T-helper 1 cell treated with Interleukin-12 subunit alpha and Interleukin-12 subunit beta and Interleukin-4 antibody, amounts not matched to agents 30 μg/mL and 1 μg/mL, for 36 hours (primary cell): ENCODE measurements at regions not wholly inside any gene's neighbourhood (a gene's known extent, or its start where the extent isn't known, plus 50 kb on each side); places are given as distances from the start of the nearest gene placed in this dataset.
"Not testable (repeated sequence)": the region's sequence is repeated elsewhere in the genome, so short reads cannot be mapped to it uniquely, and the experiment has no call there.

Experiments
- H3K27ac Mint-ChIP-seq: one replicate; pipeline ENCODE4 v1.8.0; 2021; ENCODE audit warnings: mild to moderate bottlenecking, mixed read lengths
- H3K27me3 Mint-ChIP-seq: one replicate; pipeline ENCODE4 v1.8.0; 2021; ENCODE audit warnings: low read depth, mixed read lengths
- H3K36me3 Mint-ChIP-seq: one replicate; pipeline ENCODE4 v1.8.0; 2021; ENCODE audit warnings: low read depth, mixed read lengths
- H3K4me1 Mint-ChIP-seq: one replicate; pipeline ENCODE4 v1.8.0; 2021; ENCODE audit warnings: low read depth, mixed read lengths
- H3K4me3 Mint-ChIP-seq: one replicate; pipeline ENCODE4 v1.8.0; 2021; ENCODE audit warnings: mild to moderate bottlenecking, moderate library complexity, mixed read lengths
- H3K9me3 Mint-ChIP-seq: one replicate; pipeline ENCODE4 v1.8.0; 2021; ENCODE audit warnings: mixed read lengths

DNA sequence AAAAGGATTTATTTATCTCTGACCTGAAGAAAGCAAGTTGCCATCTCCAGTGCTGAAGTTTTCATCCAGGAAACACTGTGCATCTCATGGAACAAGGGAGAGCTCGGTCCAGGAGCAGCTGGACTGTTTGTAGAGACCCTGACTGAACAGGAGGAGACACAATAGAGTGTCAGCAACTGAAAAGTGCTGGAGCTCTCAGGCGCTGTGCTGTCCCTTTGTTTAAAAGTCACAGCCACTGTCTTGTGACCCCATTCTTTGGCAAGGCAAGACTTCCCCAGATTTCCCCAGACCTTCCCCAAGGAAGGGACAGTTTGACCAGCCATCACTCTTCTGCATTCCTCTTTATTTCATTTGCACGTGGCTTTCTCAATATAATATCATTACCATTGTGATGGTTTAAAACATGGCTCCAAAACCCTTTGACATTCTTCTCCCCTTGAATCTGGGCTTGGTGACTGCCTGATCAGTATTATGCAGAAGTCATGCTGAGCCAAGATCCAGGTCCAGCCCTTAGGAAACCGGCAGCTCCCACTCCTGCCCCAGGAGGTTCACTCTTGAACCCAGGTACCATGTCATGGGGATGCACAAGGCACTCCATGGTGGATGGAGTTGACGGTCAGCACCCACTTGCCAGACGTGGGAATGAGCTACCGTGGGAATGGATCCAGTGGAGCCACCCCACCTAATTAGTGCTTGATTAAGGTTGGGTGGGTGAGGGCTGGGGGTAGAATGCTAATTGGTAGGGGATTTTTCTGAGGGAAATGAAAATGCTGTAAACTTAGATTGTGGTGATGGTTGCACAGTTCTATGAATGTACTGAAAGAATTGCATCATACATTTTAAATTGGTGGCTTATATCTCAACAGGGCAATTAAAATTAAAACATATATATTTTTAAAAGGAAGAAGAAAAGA, 497.9 kb upstream of the RAB6C start:
- Mint-ChIP-seq H3K27ac (no peak overlapping the region), H3K27me3 (no peaks in the 10 kb centered on the region), H3K4me3 (no peak overlapping the region), H3K4me1 (no peaks in the 10 kb centered on the region), H3K9me3 (no peaks in the 10 kb centered on the region), H3K36me3 (no peaks in the 10 kb centered on the region)

DNA sequence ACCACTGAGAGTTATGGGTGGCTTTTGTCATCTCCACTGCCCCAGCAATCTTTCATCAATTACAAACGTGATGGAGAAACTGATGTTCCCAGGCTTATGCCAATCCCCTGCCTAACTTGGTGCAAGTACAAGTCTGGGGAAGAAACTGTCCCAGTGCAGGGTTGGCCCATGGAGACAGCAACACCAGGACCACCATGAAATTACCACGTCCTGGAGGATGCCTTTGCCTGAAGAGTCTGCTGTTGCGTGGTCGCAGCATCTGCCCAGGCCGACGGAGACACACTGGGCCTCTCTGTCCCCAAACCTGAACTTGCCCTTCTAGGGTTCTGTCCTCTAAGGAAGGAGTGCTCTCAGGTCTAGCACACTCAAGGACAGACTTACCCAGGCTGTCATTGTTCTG, 496.8 kb upstream of the RAB6C start:
- H3K36me3 Mint-ChIP-seq, result no peaks in the 10 kb centered on the region
- no peak overlapping the region for H3K27ac Mint-ChIP-seq
- no peaks in the 10 kb centered on the region for H3K4me1 Mint-ChIP-seq
- no peaks in the 10 kb centered on the region for H3K9me3 Mint-ChIP-seq
- H3K4me3 Mint-ChIP-seq, result no peak overlapping the region
- no peaks in the 10 kb centered on the region for H3K27me3 Mint-ChIP-seq

DNA sequence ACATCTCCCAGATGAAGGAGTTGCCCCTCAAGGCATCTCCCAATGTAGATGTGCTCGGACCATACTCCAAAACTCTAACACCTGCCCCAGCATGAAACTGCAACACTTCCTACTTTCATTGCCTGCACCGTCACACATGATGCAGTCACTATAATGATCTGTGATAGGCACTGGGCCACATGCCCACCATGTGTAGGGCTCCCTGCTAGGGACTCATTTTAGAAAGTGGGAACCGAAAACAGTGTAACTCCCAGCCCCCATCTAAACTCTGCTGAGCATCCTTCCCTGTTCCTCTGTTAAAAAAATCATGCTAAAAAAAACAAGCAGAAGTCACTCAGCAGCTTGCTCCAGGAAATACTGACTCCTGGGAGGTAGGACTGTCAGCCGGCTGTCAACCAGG, 496.1 kb upstream of the RAB6C start:
- no peaks in the 10 kb centered on the region for H3K4me1 Mint-ChIP-seq
- H3K27ac Mint-ChIP-seq, result no peak overlapping the region
- no peak overlapping the region for H3K4me3 Mint-ChIP-seq
- H3K36me3 Mint-ChIP-seq, result no peaks in the 10 kb centered on the region
- H3K27me3 Mint-ChIP-seq, result no peaks in the 10 kb centered on the region
- no peaks in the 10 kb centered on the region for H3K9me3 Mint-ChIP-seq

DNA sequence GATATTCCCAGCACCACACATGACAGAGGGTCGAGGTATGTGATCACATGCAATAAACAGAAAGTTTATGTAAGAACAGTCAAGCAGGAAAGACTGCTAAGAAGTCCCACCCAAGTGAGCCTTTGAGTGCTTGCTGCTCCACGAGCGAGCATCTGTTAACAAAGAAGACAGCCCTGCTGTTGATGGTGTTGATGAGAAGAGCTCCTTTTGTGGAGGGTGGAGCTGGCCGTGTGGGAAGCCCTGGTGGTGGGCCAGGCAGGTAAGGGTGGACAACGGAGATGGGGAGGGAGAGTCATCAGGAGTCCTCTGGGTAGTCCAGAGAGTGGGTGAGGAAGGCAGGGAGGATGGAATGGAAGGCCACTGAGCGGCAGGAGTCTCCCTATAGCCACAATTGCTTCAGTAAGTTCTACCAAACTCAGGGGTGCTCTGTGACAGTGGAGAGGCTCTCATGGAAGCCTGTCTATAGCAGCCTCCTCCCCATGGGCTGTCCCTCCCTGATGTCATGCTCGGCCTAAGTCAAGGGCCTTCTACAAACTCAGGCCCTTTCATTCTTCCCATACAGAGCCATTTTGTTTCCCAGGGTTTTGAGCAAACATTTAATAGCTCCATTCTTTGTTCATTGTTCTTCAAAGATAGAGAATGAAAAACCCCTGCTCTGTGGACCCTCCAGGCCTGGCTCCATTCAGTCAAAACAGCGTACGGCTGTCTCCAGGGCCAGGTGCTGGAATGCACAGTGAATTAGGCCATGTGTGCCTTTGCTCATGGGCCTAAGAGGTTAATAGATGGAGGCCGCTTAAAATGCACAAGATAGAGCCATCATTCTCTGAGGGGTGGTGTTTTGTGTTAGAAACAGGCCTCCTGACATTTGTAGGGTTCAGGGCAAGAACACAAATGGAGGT, 494.2 kb upstream of the RAB6C start:
- Mint-ChIP-seq H3K4me3 (no peak overlapping the region), H3K36me3 (no peaks in the 10 kb centered on the region), H3K27ac (no peak overlapping the region), H3K27me3 (no peaks in the 10 kb centered on the region), H3K4me1 (no peaks in the 10 kb centered on the region), H3K9me3 (no peaks in the 10 kb centered on the region)

DNA sequence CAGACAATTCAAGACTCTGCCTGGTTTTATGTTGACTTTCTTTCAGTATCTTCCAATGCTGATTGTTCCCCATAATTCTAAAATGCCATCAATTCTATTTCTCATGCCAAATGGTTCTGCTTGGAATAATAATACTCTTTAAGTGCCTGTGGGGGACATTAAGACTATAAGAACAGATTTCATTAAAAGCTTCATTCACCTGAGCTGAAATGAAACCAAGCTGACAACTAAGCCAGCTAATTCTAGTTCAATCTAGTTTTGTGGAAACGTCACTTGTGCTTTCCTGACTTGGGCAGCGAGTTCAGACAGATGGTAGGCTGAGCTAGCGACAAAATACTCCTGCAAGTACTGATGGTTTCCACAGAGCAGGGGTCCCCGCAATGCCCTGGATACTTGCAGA, 491.1 kb upstream of the RAB6C start:
- Mint-ChIP-seq H3K4me1 (no peaks in the 10 kb centered on the region), H3K4me3 (no peak overlapping the region), H3K27me3 (no peaks in the 10 kb centered on the region), H3K27ac (no peak overlapping the region), H3K36me3 (no peaks in the 10 kb centered on the region), H3K9me3 (no peaks in the 10 kb centered on the region)

DNA sequence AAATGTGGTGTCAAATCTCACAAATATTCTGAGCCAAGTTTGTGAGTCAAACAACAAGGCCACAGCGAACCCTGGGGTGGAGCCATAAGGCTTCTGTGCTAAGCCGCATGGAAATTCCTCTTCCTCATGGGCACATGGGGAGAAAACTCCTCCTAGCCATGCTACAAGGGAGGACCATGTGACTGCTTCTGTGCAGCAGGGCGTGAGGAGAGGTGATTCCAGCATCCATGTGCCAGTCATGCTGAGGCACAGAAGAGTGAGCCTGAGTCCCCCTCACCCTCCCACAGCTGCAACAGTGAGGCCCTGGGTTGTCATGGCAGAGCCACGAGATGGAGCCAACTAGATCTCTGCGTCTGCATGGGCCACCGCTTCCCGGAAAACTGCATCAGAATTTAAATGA, 488.8 kb upstream of the RAB6C start:
- Mint-ChIP-seq H3K4me1 (no peaks in the 10 kb centered on the region), H3K36me3 (no peaks in the 10 kb centered on the region), H3K4me3 (no peak overlapping the region), H3K27ac (no peak overlapping the region), H3K27me3 (no peaks in the 10 kb centered on the region), H3K9me3 (no peaks in the 10 kb centered on the region)

DNA sequence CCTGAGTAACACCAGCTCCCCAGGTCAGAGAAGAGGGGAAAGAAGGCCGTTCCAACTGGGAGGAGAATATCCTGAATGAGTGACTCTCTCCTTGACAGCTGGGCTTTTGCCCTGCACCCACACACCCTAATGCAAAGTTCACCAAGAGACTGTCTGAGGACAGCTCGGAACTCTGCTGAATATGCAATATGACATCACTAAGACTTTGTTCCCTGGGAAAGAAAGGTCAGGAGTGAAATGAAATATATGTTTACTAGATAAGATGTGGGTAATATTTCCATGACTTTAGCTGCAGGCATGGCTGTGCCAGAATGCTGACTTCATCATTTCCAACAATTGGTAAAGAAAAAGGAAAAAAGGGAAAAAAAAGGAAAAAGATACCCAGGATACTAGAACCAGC, 488.2 kb upstream of the RAB6C start:
- Mint-ChIP-seq H3K27me3 (no peaks in the 10 kb centered on the region), H3K4me3 (no peak overlapping the region), H3K27ac (no peak overlapping the region), H3K9me3 (no peaks in the 10 kb centered on the region), H3K4me1 (no peaks in the 10 kb centered on the region), H3K36me3 (no peaks in the 10 kb centered on the region)

DNA sequence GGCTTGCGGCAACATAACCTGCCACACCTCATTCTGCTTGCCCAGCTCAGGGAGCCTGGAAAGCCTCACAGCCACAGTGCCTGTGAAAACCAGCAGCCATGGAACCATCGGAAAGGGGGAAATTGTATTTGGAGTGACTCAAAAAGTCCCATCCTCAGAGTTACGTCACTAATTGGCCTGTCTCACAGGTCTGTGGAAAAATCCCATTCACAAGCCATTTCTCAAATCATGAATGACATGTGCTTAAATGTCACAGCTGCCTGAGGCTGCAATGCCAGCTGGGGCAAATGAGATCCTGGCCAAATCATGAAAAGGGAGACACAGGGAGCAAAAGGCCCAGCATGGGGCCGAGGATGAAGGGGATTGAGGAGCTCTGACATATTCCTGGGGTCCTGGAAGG, 486.9 kb upstream of the RAB6C start:
- H3K9me3 Mint-ChIP-seq, result no peaks in the 10 kb centered on the region
- H3K27me3 Mint-ChIP-seq, result no peaks in the 10 kb centered on the region
- H3K36me3 Mint-ChIP-seq, result no peaks in the 10 kb centered on the region
- no peak overlapping the region for H3K27ac Mint-ChIP-seq
- H3K4me3 Mint-ChIP-seq, result no peak overlapping the region
- no peaks in the 10 kb centered on the region for H3K4me1 Mint-ChIP-seq

DNA sequence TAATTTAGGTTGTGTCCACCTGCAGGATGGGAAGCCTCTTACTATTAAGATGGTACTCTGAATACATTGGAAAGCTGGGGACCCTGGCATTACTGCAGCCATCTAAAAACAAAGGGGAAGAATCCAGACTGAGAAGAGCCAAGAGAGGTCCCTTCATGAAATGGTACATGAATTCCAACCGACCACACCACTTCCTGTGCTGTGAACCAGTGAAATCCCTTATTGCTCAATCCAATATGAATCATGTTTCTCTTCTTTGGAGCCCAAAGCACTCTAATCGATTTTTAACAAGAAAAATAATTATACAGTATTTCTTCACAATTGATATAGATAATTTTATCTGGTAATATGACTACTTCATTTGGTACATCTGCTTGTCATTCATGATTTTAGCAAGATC, 479.7 kb upstream of the RAB6C start:
- Mint-ChIP-seq H3K36me3 (no peaks in the 10 kb centered on the region), H3K4me3 (no peak overlapping the region), H3K27ac (no peak overlapping the region), H3K4me1 (no peaks in the 10 kb centered on the region), H3K27me3 (no peaks in the 10 kb centered on the region), H3K9me3 (no peaks in the 10 kb centered on the region)

DNA sequence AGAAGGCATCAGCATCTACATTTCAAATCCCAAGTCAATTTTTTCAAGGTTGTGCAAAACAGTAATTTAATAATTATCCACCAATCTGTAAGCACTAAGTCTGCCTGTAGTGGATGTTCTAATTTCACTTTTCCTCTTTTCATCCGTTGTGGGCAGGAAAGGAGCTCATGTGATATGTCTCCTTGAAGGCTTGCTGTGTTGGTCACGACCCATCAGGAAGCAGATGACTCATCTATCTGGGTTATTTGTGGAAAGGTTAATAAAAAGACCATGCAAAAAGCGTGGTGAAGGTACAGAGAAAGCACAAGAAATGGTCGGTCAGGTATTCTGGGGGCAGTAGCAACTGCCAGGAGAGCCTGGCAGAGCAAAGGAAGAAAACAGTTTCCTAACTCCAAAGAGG, 476.7 kb upstream of the RAB6C start:
- no peaks in the 10 kb centered on the region for H3K4me1 Mint-ChIP-seq
- no peaks in the 10 kb centered on the region for H3K36me3 Mint-ChIP-seq
- H3K27me3 Mint-ChIP-seq, result no peaks in the 10 kb centered on the region
- H3K27ac Mint-ChIP-seq, result no peak overlapping the region
- no peaks in the 10 kb centered on the region for H3K9me3 Mint-ChIP-seq
- no peak overlapping the region for H3K4me3 Mint-ChIP-seq

DNA sequence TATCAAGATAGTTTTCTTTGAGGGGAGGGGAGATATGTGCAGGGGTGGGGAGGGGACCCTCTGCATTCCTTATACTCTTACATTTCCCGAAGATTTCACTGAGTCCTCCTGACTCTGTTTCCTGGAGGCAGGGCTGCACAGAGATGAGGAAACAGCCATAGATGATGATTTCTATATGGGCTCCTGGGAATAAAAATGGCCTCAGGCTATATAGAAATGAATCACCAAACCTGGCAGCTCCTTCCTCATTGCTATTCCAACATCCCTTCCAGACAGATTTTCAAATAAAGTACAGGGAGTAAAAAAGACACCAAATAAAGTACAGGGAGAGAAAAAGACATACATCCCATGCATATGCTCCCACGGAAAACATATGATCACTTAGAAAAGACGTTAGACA, 474.8 kb upstream of the RAB6C start:
- H3K27ac Mint-ChIP-seq, result no peak overlapping the region
- H3K36me3 Mint-ChIP-seq, result no peaks in the 10 kb centered on the region
- no peaks in the 10 kb centered on the region for H3K27me3 Mint-ChIP-seq
- no peaks in the 10 kb centered on the region for H3K4me1 Mint-ChIP-seq
- no peak overlapping the region for H3K4me3 Mint-ChIP-seq
- no peaks in the 10 kb centered on the region for H3K9me3 Mint-ChIP-seq

DNA sequence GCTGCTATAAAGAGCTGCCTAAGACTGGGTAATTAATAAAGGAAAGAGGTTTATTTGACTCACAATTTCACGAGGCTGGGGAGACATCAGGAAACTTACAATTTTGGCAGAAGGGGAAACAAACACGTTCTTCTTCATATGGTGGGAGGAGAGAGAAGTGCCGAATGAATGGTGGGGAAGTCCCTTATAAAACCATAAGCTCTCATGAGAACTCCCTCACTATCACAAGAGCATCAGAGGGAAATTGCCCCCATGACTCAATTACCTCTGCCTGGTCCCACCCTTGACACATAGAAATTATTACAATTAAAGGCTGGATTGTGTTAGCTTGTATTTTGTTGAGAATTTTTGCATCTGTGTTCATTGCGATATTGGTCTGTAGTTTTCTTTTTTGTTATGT, 460.5 kb upstream of the RAB6C start:
- Mint-ChIP-seq H3K4me1 (no peaks in the 10 kb centered on the region), H3K27ac (no peak overlapping the region), H3K9me3 (peaks cover 5% of the 10 kb centered on the region), H3K36me3 (no peaks in the 10 kb centered on the region), H3K27me3 (no peaks in the 10 kb centered on the region), H3K4me3 (no peak overlapping the region)

DNA sequence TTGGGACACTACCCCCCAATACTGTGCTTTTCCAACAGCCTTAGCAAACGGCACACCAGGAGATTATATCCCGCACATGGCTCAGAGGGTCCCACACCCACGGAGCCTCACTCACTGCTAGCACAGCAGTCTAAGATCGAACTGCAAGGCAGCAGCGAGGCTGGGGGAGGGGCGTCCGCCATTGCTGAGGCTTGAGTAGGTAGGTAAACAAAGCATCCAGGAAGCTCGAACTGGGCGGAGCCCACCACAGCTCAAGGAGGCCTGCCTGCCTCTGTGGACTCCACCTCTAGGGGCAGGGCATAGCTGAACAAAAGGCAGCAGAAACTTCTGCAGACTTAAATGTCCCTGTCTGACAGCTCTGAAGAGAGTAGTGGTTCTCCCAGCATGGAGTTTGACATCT, 447.3 kb upstream of the RAB6C start:
- not testable (repeated sequence) for H3K36me3 Mint-ChIP-seq, H3K27ac Mint-ChIP-seq, H3K27me3 Mint-ChIP-seq, H3K4me3 Mint-ChIP-seq, H3K4me1 Mint-ChIP-seq, H3K9me3 Mint-ChIP-seq

DNA sequence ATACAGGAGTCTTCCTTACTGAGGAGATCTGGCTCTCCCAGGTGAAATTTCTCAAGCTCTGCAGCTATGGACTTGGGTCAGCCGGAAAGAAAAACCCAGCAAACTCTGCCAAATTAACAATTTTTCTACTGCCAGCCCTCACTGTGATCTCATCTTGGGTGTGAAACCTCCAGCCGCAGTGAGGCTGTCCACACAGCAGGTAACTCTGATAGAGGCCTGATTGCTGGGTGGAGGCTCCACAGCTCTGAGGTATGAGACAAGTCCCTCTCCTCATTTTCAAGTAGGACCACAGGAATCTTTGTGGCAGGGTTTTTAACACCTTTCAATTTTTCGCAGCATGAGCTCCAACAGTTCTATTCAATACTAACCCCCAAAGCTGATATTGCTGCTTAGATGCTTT, 430.6 kb upstream of the RAB6C start:
- Mint-ChIP-seq H3K9me3 (peaks cover 4% of the 10 kb centered on the region), H3K27me3 (no peaks in the 10 kb centered on the region), H3K27ac (no peak overlapping the region), H3K4me3 (no peak overlapping the region), H3K4me1 (no peaks in the 10 kb centered on the region), H3K36me3 (no peaks in the 10 kb centered on the region)

DNA sequence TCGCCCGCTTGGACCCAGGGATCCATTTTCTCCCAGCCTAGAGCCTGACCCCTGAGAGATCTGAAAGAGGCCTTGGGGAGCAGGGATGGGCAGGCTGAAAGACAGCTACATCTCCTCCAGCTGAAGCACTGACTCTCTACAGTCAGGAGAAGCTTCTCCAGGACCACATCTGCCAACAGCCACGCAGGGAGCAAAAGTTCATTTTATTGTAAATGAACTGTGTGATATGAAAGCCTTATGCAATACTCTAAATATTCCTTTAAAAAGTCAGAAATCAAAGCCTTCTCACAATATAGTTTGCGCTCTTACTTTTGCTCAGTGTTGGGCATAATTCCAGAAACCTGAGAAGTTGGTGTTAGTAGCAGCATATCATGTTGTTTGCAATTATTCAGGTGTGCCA, 428.9 kb upstream of the RAB6C start:
- Mint-ChIP-seq H3K9me3 (no peaks in the 10 kb centered on the region), H3K36me3 (no peaks in the 10 kb centered on the region), H3K4me1 (no peaks in the 10 kb centered on the region), H3K27ac (no peak overlapping the region), H3K27me3 (no peaks in the 10 kb centered on the region), H3K4me3 (no peak overlapping the region)
